Hepatocyte (in vitro differentiated cells): ENCODE measurements at regions not wholly inside any gene's neighbourhood (a gene's known extent, or its start where the extent isn't known, plus 50 kb on each side); places are given as distances from the start of the nearest gene placed in this dataset.
A peak's percentile ranks its signal among the peaks of the same experiment; 100 is the strongest.
"Not testable (repeated sequence)": the region's sequence is repeated elsewhere in the genome, so short reads cannot be mapped to it uniquely, and the experiment has no call there.

Source experiments
- DNase-seq: peaks from one replicate; pipeline ENCODE4 v3.0.0-alpha.2; 2016; ENCODE audit warnings: low spot score
- H2AFZ ChIP-seq: fragments of 200-600 bp; sonication (generic); 2 replicates; pipeline ENCODE4 v1.6.0; 2016; ENCODE audit warnings: antibody characterized with exemption, mild to moderate bottlenecking
- H3K27ac ChIP-seq: fragments of 200-600 bp; sonication (generic); 2 replicates; pipeline ENCODE4 v1.5.1; 2016; ENCODE audit warnings: mild to moderate bottlenecking
- H3K27me3 ChIP-seq: fragments of 200-600 bp; sonication (generic); 2 replicates; pipeline ENCODE4 v1.6.1; 2016
- H3K36me3 ChIP-seq: fragments of 200-600 bp; sonication (generic); replicated peaks from 2 replicates; pipeline ENCODE4 v1.5.1; 2016; ENCODE audit warnings: low read depth; ENCODE audit not compliant: insufficient read depth
- H3K4me1 ChIP-seq: fragments of 200-600 bp; sonication (generic); 2 replicates; pipeline ENCODE4 v1.5.1; 2016; ENCODE audit warnings: mild to moderate bottlenecking, moderate library complexity; ENCODE audit not compliant: insufficient read depth
- H3K4me2 ChIP-seq: fragments of 200-600 bp; sonication (generic); 2 replicates; pipeline ENCODE4 v1.6.0; 2016
- H3K4me3 ChIP-seq: fragments of 200-600 bp; sonication (generic); 2 replicates; pipeline ENCODE4 v1.5.1; 2016; ENCODE audit warnings: mild to moderate bottlenecking
- H3K79me2 ChIP-seq: fragments of 200-600 bp; sonication (generic); 2 replicates; pipeline ENCODE4 v1.6.0; 2017; ENCODE audit warnings: mild to moderate bottlenecking
- H3K9me2 ChIP-seq: fragments of 200-600 bp; sonication (generic); replicated peaks from 2 replicates; pipeline ENCODE4 v1.6.0; 2017; ENCODE audit warnings: mild to moderate bottlenecking; ENCODE audit not compliant: insufficient read depth
- H3K9me3 ChIP-seq: fragments of 200-600 bp; sonication (generic); 2 replicates; pipeline ENCODE4 v1.5.1; 2016; ENCODE audit warnings: low read depth, mild to moderate bottlenecking
- H4K20me1 ChIP-seq: fragments of 200-600 bp; sonication (generic); 2 replicates; pipeline ENCODE4 v1.6.0; 2016; ENCODE audit warnings: mild to moderate bottlenecking; ENCODE audit not compliant: insufficient read depth, poor library complexity, severe bottlenecking
- CTCF ChIP-seq: fragments of 200-600 bp; sonication (generic); IDR thresholded peaks from 2 replicates; pipeline ENCODE4 v1.5.1; 2016; ENCODE audit warnings: antibody characterized with exemption, mild to moderate bottlenecking; ENCODE audit not compliant: poor library complexity
- EZH2 ChIP-seq: fragments of 200-600 bp; sonication (generic); IDR thresholded peaks from 2 replicates; pipeline ENCODE4 v1.6.1; 2016; ENCODE audit warnings: antibody characterized with exemption, mild to moderate bottlenecking, borderline replicate concordance
- EZH2phosphoT487 ChIP-seq: fragments of 200-600 bp; sonication (generic); IDR thresholded peaks from one replicate; pipeline ENCODE4 v1.6.1; 2018; ENCODE audit warnings: antibody characterized with exemption, mild to moderate bottlenecking, low read depth, moderate library complexity; ENCODE audit not compliant: unreplicated experiment, severe bottlenecking
- WGBS: methylation state at CpG from one replicate; pipeline ENCODE4 v1.1.6; 2016; ENCODE audit warnings: low lambda C conversion rate; ENCODE audit errors: missing lambda C conversion rate; 5-methylcytosine and 5-hydroxymethylcytosine counted together

GRCh38 chr4:38416450-38417014, 247.5 kb upstream of the KLF3 start:
- Histone ChIP-seq H3K4me1 (peaks cover 18% of the 10 kb centered on the region), H3K27me3 (no peaks in the 10 kb centered on the region), H3K4me3 (no peak overlapping the region), H3K9me3 (no peaks in the 10 kb centered on the region), H3K4me2 (no peak overlapping the region), H3K79me2 (no peaks in the 10 kb centered on the region), H3K9me2 (no peaks in the 10 kb centered on the region), H2AFZ (no peak overlapping the region), H3K36me3 (no peaks in the 10 kb centered on the region), H4K20me1 (no peaks in the 10 kb centered on the region), H3K27ac (no peak overlapping the region)
- WGBS = 100% methylated on average over 1 of the region's 1 CpG
- DNase-seq = no peak
- TF ChIP-seq CTCF (no peak), EZH2phosphoT487 (no peak), EZH2 (no peak)

- WGBS = 82% methylated on average over 4 of the region's 4 CpGs
- not testable (repeated sequence) for H4K20me1 ChIP-seq
Measured at GRCh38 chr4:38420254-38420653, 243.7 kb upstream of the KLF3 start.

GRCh38 chr4:38422850-38423249, 241.1 kb upstream of the KLF3 start:
- H3K79me2 ChIP-seq = no peaks in the 10 kb centered on the region
- no peak overlapping the region for H3K27ac ChIP-seq
- no peak overlapping the region for H2AFZ ChIP-seq
- DNase-seq = no peak
- no peaks in the 10 kb centered on the region for H3K36me3 ChIP-seq
- H3K4me3 ChIP-seq = no peak overlapping the region
- H3K27me3 ChIP-seq = no peaks in the 10 kb centered on the region
- no peaks in the 10 kb centered on the region for H4K20me1 ChIP-seq
- H3K4me2 ChIP-seq = no peak overlapping the region
- WGBS = 93% methylated on average over 4 of the region's 4 CpGs
- TF ChIP-seq EZH2 = no peak
- TF ChIP-seq CTCF = no peak
- no peak for TF ChIP-seq EZH2phosphoT487
- no peaks in the 10 kb centered on the region for H3K9me3 ChIP-seq
- no peaks in the 10 kb centered on the region for H3K9me2 ChIP-seq
- H3K4me1 ChIP-seq = peaks cover 8% of the 10 kb centered on the region

More at GRCh38 chr4:38420254-38420653, 243.7 kb upstream of the KLF3 start:
- H3K9me3 ChIP-seq, H3K36me3 ChIP-seq, H3K27me3 ChIP-seq, H3K4me3 ChIP-seq, H3K79me2 ChIP-seq, H2AFZ ChIP-seq, DNase-seq, H3K27ac ChIP-seq, H3K4me2 ChIP-seq, H3K9me2 ChIP-seq, H3K4me1 ChIP-seq: not testable (repeated sequence)

- Histone ChIP-seq H3K27ac (peak overlapping the region; percentile 62), H3K27me3 (no peaks in the 10 kb centered on the region), H2AFZ (peak overlapping the region; percentile 55), H3K36me3 (no peaks in the 10 kb centered on the region), H3K79me2 (no peaks in the 10 kb centered on the region), H4K20me1 (no peaks in the 10 kb centered on the region), H3K9me2 (no peaks in the 10 kb centered on the region), H3K4me2 (peak overlapping the region; percentile 18), H3K4me1 (peaks cover 8% of the 10 kb centered on the region), H3K9me3 (no peaks in the 10 kb centered on the region), H3K4me3 (no peak overlapping the region)
- peak; percentile 48 for DNase-seq
- TF ChIP-seq EZH2 = no peak
- TF ChIP-seq EZH2phosphoT487 = no peak
- TF ChIP-seq CTCF = no peak
- WGBS = 34% methylated on average over 9 of the region's 9 CpGs
Measured at GRCh38 chr4:38424151-38424871, 239.7 kb upstream of the KLF3 start.
